ENCODE measurements at regions not wholly inside any gene's neighbourhood (a gene's known extent, or its start where the extent isn't known, plus 50 kb on each side); places are given as distances from the start of the nearest gene placed in this dataset.
"Not testable (repeated sequence)": the region's sequence is repeated elsewhere in the genome, so short reads cannot be mapped to it uniquely, and the experiment has no call there.

- DNase-seq (ENCODE audit: extremely low spot score) = no peak
- TF ChIP-seq, protein P1, sequence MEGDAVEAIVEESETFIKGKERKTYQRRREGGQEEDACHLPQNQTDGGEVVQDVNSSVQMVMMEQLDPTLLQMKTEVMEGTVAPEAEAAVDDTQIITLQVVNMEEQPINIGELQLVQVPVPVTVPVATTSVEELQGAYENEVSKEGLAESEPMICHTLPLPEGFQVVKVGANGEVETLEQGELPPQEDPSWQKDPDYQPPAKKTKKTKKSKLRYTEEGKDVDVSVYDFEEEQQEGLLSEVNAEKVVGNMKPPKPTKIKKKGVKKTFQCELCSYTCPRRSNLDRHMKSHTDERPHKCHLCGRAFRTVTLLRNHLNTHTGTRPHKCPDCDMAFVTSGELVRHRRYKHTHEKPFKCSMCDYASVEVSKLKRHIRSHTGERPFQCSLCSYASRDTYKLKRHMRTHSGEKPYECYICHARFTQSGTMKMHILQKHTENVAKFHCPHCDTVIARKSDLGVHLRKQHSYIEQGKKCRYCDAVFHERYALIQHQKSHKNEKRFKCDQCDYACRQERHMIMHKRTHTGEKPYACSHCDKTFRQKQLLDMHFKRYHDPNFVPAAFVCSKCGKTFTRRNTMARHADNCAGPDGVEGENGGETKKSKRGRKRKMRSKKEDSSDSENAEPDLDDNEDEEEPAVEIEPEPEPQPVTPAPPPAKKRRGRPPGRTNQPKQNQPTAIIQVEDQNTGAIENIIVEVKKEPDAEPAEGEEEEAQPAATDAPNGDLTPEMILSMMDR (IDR thresholded peaks at IDR 0.05; ENCODE audit: control extremely low read depth, extremely low read depth, low read depth, missing control alignments) = no peak
- ChIA-PET POLR2A (no interaction called here), CTCF (no interaction called here)
Observed at GRCh38 chr20:63138855-63139341, 77.0 kb downstream of the YTHDF1 start.

GRCh38 chr20:63137851-63138415 lies 78.0 kb downstream of the YTHDF1 start:
- ChIA-PET POLR2A (no interaction called here), CTCF (no interaction called here)

GRCh38 chr20:63136296-63136695 lies 79.6 kb downstream of the YTHDF1 start:
- CTCF ChIA-PET = no interaction called here
- POLR2A ChIA-PET = no interaction called here
- DNase-seq (ENCODE audit: extremely low spot score) = no peak
- TF ChIP-seq, protein P1 (IDR thresholded peaks at IDR 0.05; ENCODE audit: control extremely low read depth, extremely low read depth, low read depth, missing control alignments) = no peak

More at GRCh38 chr20:63137851-63138415, 78.0 kb downstream of the YTHDF1 start:
- DNase-seq (ENCODE audit: extremely low spot score) = no peak
- TF ChIP-seq, protein P1 (IDR thresholded peaks at IDR 0.05; ENCODE audit: control extremely low read depth, extremely low read depth, low read depth, missing control alignments) = no peak

DNA sequence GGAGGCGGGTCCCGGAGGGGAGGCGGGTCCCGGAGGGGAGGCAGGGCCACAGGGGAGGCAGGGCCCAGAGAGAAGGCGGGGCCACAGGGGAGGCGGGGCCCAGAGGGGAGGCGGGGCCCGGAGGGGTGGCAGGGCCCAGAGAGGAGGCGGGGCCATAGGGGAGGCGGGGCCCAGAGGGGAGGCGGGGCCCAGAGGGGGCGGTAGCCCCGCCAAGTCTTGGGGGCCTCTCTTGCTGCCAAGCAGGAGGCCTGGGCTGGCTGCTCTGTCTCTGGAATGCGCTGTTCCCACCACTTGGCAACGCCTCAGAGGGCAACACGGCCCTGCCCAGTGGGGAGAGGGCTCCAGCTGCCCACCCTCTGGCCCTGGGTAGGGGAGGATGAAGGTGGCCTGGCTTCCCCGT lies 80.5 kb downstream of the YTHDF1 start:
- no peak for DNase-seq (ENCODE audit: extremely low spot score)
- TF ChIP-seq, protein P1 (IDR thresholded peaks at IDR 0.05; ENCODE audit: control extremely low read depth, extremely low read depth, low read depth, missing control alignments) = no peak
- ChIA-PET POLR2A (no interaction called here), CTCF (no interaction called here)

DNA sequence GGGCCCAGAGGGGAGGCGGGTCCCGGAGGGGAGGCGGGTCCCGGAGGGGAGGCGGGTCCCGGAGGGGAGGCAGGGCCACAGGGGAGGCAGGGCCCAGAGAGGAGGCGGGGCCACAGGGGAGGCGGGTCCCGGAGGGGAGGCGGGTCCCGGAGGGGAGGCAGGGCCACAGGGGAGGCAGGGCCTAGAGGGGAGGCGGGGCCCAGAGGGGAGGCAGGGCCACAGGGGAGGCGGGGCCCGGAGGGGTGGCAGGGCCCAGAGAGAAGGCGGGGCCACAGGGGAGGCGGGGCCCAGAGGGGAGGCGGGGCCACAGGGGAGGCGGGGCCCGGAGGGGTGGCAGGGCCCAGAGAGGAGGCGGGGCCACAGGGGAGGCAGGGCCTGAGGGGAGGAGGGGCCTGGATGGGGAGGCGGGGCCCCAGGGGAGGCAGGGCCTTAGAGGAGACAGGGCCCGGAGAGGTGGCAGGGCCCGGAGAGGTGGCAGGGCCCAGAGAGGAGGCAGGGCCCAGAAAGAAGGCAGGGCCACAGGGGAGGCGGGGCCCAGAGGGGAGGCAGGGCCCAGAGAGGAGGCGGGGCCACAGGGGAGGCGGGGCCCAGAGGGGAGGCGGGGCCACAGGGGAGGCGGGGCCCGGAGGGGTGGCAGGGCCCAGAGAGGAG lies 81.1 kb downstream of the YTHDF1 start:
- CTCF ChIA-PET; DNase-seq (ENCODE audit: extremely low spot score); POLR2A ChIA-PET: not testable (repeated sequence)

DNA sequence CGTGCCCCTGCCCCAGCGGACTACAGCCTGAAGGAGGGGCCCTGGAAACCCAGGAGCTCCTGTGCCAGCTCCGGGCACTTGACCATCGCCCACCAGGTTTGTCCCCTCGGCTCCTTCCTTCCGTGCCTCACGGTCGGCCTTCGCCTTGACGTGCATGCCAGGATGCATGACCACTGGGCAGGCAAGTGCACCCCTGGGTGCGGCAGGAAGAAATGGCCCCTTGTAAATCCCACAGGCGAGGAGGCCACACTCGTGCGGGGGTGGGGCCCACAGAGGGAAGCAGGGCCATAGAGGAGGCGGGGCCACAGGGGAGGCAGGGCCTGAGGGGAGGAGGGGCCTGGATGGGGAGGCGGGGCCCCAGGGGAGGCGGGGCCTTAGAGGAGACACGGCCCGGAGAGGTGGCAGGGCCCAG lies 81.7 kb downstream of the YTHDF1 start:
- ChIA-PET POLR2A (no interaction called here), CTCF (no interaction called here)
- TF ChIP-seq, protein P1 (IDR thresholded peaks at IDR 0.05; ENCODE audit: control extremely low read depth, extremely low read depth, low read depth, missing control alignments) = no peak
- DNase-seq (ENCODE audit: extremely low spot score) = no peak

- no peak for DNase-seq (ENCODE audit: extremely low spot score)
- ChIA-PET CTCF (no interaction called here), POLR2A (no interaction called here)
- TF ChIP-seq, protein P1 (IDR thresholded peaks at IDR 0.05; ENCODE audit: control extremely low read depth, extremely low read depth, low read depth, missing control alignments) = no peak
Observed at GRCh38 chr20:63133481-63134091, 82.3 kb downstream of the YTHDF1 start.
